Neural cell (in vitro differentiated cells): ENCODE measurements at regions not wholly inside any gene's neighbourhood (a gene's known extent, or its start where the extent isn't known, plus 50 kb on each side); places are given as distances from the start of the nearest gene placed in this dataset.

ENCODE experiments used
- CTCF ChIP-seq: fragments of 450-650 bp; IDR thresholded peaks from 2 replicates; pipeline ENCODE4 v1.5.1; 2014; ENCODE audit warnings: antibody characterized with exemption, mild to moderate bottlenecking, moderate library complexity; ENCODE audit not compliant: poor library complexity, severe bottlenecking
- EP300 ChIP-seq: fragments of 450-650 bp; conservative IDR thresholded peaks from 2 replicates; pipeline ENCODE4 v1.6.1; 2014; ENCODE audit warnings: antibody characterized with exemption, mild to moderate bottlenecking, moderate library complexity; ENCODE audit not compliant: poor library complexity, severe bottlenecking
- EZH2 ChIP-seq: fragments of 200-600, 300-800 bp; shearing (Covaris generic), sonication (generic); IDR thresholded peaks from 2 replicates; pipeline ENCODE4 v1.6.1; 2014; ENCODE audit warnings: antibody characterized with exemption, low read length, borderline replicate concordance, mild to moderate bottlenecking; ENCODE audit not compliant: insufficient read depth, poor library complexity, severe bottlenecking
- MXI1 ChIP-seq: fragments of 450-650 bp; conservative IDR thresholded peaks from 2 replicates; pipeline ENCODE4 v1.6.1; 2014; ENCODE audit warnings: antibody characterized with exemption, mild to moderate bottlenecking; ENCODE audit not compliant: poor library complexity, severe bottlenecking
- POLR2AphosphoS5 ChIP-seq: IDR thresholded peaks from 2 replicates; pipeline ENCODE4 v1.6.1; 2012
- RAD21 ChIP-seq: fragments of 450-650 bp; conservative IDR thresholded peaks from 2 replicates; pipeline ENCODE4 v1.6.1; 2014; ENCODE audit warnings: antibody characterized with exemption, mild to moderate bottlenecking, moderate library complexity
- REST ChIP-seq: IDR thresholded peaks from 2 replicates; pipeline ENCODE4 v1.6.1; 2012; ENCODE audit warnings: borderline replicate concordance
- SMC3 ChIP-seq: fragments of 450-650 bp; conservative IDR thresholded peaks from 2 replicates; pipeline ENCODE4 v1.6.1; 2014; ENCODE audit warnings: antibody characterized with exemption, mild to moderate bottlenecking, moderate library complexity; ENCODE audit not compliant: poor library complexity
- TAF1 ChIP-seq: IDR thresholded peaks from 2 replicates; pipeline ENCODE4 v1.6.1; 2012; ENCODE audit warnings: low read depth

- TF ChIP-seq POLR2AphosphoS5 = no peak
- no peak for TF ChIP-seq CTCF
- no peak for TF ChIP-seq REST
- no peak for TF ChIP-seq EP300
- TF ChIP-seq TAF1 = no peak
- TF ChIP-seq MXI1 = no peak
- TF ChIP-seq EZH2 = no peak
- no peak for TF ChIP-seq RAD21
- TF ChIP-seq SMC3 = no peak
These were observed 68.5 kb downstream of the CXCL12 start for GRCh38 chr10:44316187-44316921.
